Activated CD4-positive, alpha-beta T cell treated with anti-CD3 and anti-CD28 coated beads, Interleukin-2, amount 10 ng/mL, durations not matched to agents 24 days and 14 days (primary cell): ENCODE measurements at regions not wholly inside any gene's neighbourhood (a gene's known extent, or its start where the extent isn't known, plus 50 kb on each side); places are given as distances from the start of the nearest gene placed in this dataset.
"Not testable (repeated sequence)": the region's sequence is repeated elsewhere in the genome, so short reads cannot be mapped to it uniquely, and the experiment has no call there.

ENCODE experiments used
- DNase-seq: peaks from one replicate; pipeline ENCODE4 v3.0.0; 2022
- H3K27ac Mint-ChIP-seq: one replicate; pipeline ENCODE4 v1.8.0; 2022; ENCODE audit warnings: mild to moderate bottlenecking, mixed read lengths
- H3K27me3 Mint-ChIP-seq: one replicate; pipeline ENCODE4 v1.8.0; 2022; ENCODE audit warnings: mixed read lengths
- H3K36me3 Mint-ChIP-seq: one replicate; pipeline ENCODE4 v1.8.0; 2022; ENCODE audit warnings: low read depth, mild to moderate bottlenecking, mixed read lengths
- H3K4me1 Mint-ChIP-seq: one replicate; pipeline ENCODE4 v1.8.0; 2021; ENCODE audit warnings: mixed read lengths
- H3K4me3 Mint-ChIP-seq: one replicate; pipeline ENCODE4 v1.8.0; 2022; ENCODE audit warnings: mild to moderate bottlenecking, moderate library complexity, mixed read lengths
- H3K9me3 Mint-ChIP-seq: one replicate; pipeline ENCODE4 v1.8.0; 2021; ENCODE audit warnings: mixed read lengths
- intact Hi-C: fragments of 100-400 bp; cut with micrococcal nuclease; formaldehyde crosslinking; loops from one replicate; pipeline ENCODE4 v1.15.1; 2023

- H3K36me3 Mint-ChIP-seq: no peaks in the 10 kb centered on the region
- H3K4me1 Mint-ChIP-seq: no peaks in the 10 kb centered on the region
- DNase-seq: no peak
- H3K27ac Mint-ChIP-seq: no peak overlapping the region
- H3K9me3 Mint-ChIP-seq: no peaks in the 10 kb centered on the region
- intact Hi-C loops: no loop called here
- no peak overlapping the region for H3K4me3 Mint-ChIP-seq
- H3K27me3 Mint-ChIP-seq: peaks cover 7% of the 10 kb centered on the region
Observed at GRCh38 chr5:53160895-53161294, 51.3 kb upstream of the MOCS2 start.

GRCh38 chr5:53161876-53162275, 52.3 kb upstream of the MOCS2 start:
- H3K27ac Mint-ChIP-seq: no peak overlapping the region
- no peaks in the 10 kb centered on the region for H3K9me3 Mint-ChIP-seq
- no peaks in the 10 kb centered on the region for H3K36me3 Mint-ChIP-seq
- intact Hi-C loops: no loop called here
- DNase-seq: no peak
- no peaks in the 10 kb centered on the region for H3K4me1 Mint-ChIP-seq
- no peak overlapping the region for H3K4me3 Mint-ChIP-seq
- peaks cover 7% of the 10 kb centered on the region for H3K27me3 Mint-ChIP-seq

- H3K9me3 Mint-ChIP-seq: no peaks in the 10 kb centered on the region
- peaks cover 12% of the 10 kb centered on the region for H3K27me3 Mint-ChIP-seq
- DNase-seq: no peak
- no peaks in the 10 kb centered on the region for H3K36me3 Mint-ChIP-seq
- no peaks in the 10 kb centered on the region for H3K4me1 Mint-ChIP-seq
- H3K27ac Mint-ChIP-seq: no peak overlapping the region
- no peak overlapping the region for H3K4me3 Mint-ChIP-seq
- intact Hi-C loops: no loop called here
Observed at GRCh38 chr5:53164478-53165165, 55.1 kb upstream of the MOCS2 start.

GRCh38 chr5:53165431-53166182, 56.0 kb upstream of the MOCS2 start:
- intact Hi-C loops: no loop called here
- DNase-seq: no peak
- H3K4me3 Mint-ChIP-seq: no peak overlapping the region
- no peak overlapping the region for H3K27ac Mint-ChIP-seq
- H3K9me3 Mint-ChIP-seq: no peaks in the 10 kb centered on the region
- H3K27me3 Mint-ChIP-seq: peaks cover 12% of the 10 kb centered on the region
- H3K36me3 Mint-ChIP-seq: no peaks in the 10 kb centered on the region
- no peaks in the 10 kb centered on the region for H3K4me1 Mint-ChIP-seq

GRCh38 chr5:53166183-53166495, 56.6 kb upstream of the MOCS2 start:
- intact Hi-C loops: no loop called here
- no peak overlapping the region for H3K27ac Mint-ChIP-seq
- DNase-seq: no peak
- no peaks in the 10 kb centered on the region for H3K4me1 Mint-ChIP-seq
- H3K36me3 Mint-ChIP-seq: no peaks in the 10 kb centered on the region
- no peak overlapping the region for H3K4me3 Mint-ChIP-seq
- H3K9me3 Mint-ChIP-seq: no peaks in the 10 kb centered on the region
- H3K27me3 Mint-ChIP-seq: peaks cover 10% of the 10 kb centered on the region

- intact Hi-C loops: no loop called here
- Mint-ChIP-seq H3K4me1 (no peaks in the 10 kb centered on the region), H3K4me3 (no peak overlapping the region), H3K36me3 (no peaks in the 10 kb centered on the region), H3K9me3 (no peaks in the 10 kb centered on the region), H3K27me3 (peaks cover 11% of the 10 kb centered on the region), H3K27ac (no peak overlapping the region)
- no peak for DNase-seq
Observed at GRCh38 chr5:53167836-53168235, 58.3 kb upstream of the MOCS2 start.

GRCh38 chr5:53169933-53170332, 60.4 kb upstream of the MOCS2 start:
- no peaks in the 10 kb centered on the region for H3K9me3 Mint-ChIP-seq
- no peak overlapping the region for H3K27ac Mint-ChIP-seq
- H3K36me3 Mint-ChIP-seq: no peaks in the 10 kb centered on the region
- peaks cover 13% of the 10 kb centered on the region for H3K27me3 Mint-ChIP-seq
- H3K4me1 Mint-ChIP-seq: no peaks in the 10 kb centered on the region
- no peak for DNase-seq
- intact Hi-C loops: loop anchor here (2.0 kb wide), 1 partner anchor 1049 kb away; no protein-coding TSS in a partner anchor
- no peak overlapping the region for H3K4me3 Mint-ChIP-seq

GRCh38 chr5:53170746-53171349, 61.3 kb upstream of the MOCS2 start:
- H3K27me3 Mint-ChIP-seq: peaks cover 13% of the 10 kb centered on the region
- no peaks in the 10 kb centered on the region for H3K9me3 Mint-ChIP-seq
- no peaks in the 10 kb centered on the region for H3K4me1 Mint-ChIP-seq
- no peak overlapping the region for H3K27ac Mint-ChIP-seq
- intact Hi-C loops: loop anchor here (2.0 kb wide), 1 partner anchor 1048 kb away; no protein-coding TSS in a partner anchor
- no peak overlapping the region for H3K4me3 Mint-ChIP-seq
- no peak for DNase-seq
- no peaks in the 10 kb centered on the region for H3K36me3 Mint-ChIP-seq

GRCh38 chr5:53172073-53172472, 62.5 kb upstream of the MOCS2 start:
- H3K9me3 Mint-ChIP-seq, intact Hi-C loops: not testable (repeated sequence)

GRCh38 chr5:53172630-53173029, 63.1 kb upstream of the MOCS2 start:
- Mint-ChIP-seq H3K27ac (no peak overlapping the region), H3K36me3 (no peaks in the 10 kb centered on the region), H3K27me3 (peaks cover 19% of the 10 kb centered on the region), H3K4me1 (no peaks in the 10 kb centered on the region), H3K9me3 (no peaks in the 10 kb centered on the region), H3K4me3 (no peak overlapping the region)
- intact Hi-C loops: no loop called here
- DNase-seq: no peak

More at GRCh38 chr5:53172073-53172472, 62.5 kb upstream of the MOCS2 start:
- not testable (repeated sequence) for H3K27ac Mint-ChIP-seq, DNase-seq, H3K36me3 Mint-ChIP-seq, H3K4me3 Mint-ChIP-seq, H3K4me1 Mint-ChIP-seq
- H3K27me3 Mint-ChIP-seq: peaks cover 17% of the 10 kb centered on the region

- no peak for DNase-seq
- peaks cover 14% of the 10 kb centered on the region for H3K27me3 Mint-ChIP-seq
- H3K36me3 Mint-ChIP-seq: no peaks in the 10 kb centered on the region
- no peaks in the 10 kb centered on the region for H3K9me3 Mint-ChIP-seq
- intact Hi-C loops: no loop called here
- no peak overlapping the region for H3K27ac Mint-ChIP-seq
- no peaks in the 10 kb centered on the region for H3K4me1 Mint-ChIP-seq
- no peak overlapping the region for H3K4me3 Mint-ChIP-seq
Observed at GRCh38 chr5:53173083-53173482, 63.5 kb upstream of the MOCS2 start.

GRCh38 chr5:53178830-53179229, 69.3 kb upstream of the MOCS2 start:
- Mint-ChIP-seq H3K9me3 (no peaks in the 10 kb centered on the region), H3K27ac (no peak overlapping the region), H3K36me3 (no peaks in the 10 kb centered on the region), H3K4me1 (no peaks in the 10 kb centered on the region), H3K27me3 (peaks cover 13% of the 10 kb centered on the region), H3K4me3 (no peak overlapping the region)
- intact Hi-C loops: no loop called here
- no peak for DNase-seq

- H3K9me3 Mint-ChIP-seq: no peaks in the 10 kb centered on the region
- no peak overlapping the region for H3K27ac Mint-ChIP-seq
- intact Hi-C loops: no loop called here
- H3K36me3 Mint-ChIP-seq: no peaks in the 10 kb centered on the region
- H3K4me1 Mint-ChIP-seq: no peaks in the 10 kb centered on the region
- H3K4me3 Mint-ChIP-seq: no peak overlapping the region
- DNase-seq: no peak
- H3K27me3 Mint-ChIP-seq: peaks cover 11% of the 10 kb centered on the region
Observed at GRCh38 chr5:53179691-53180090, 70.1 kb upstream of the MOCS2 start.

- Mint-ChIP-seq H3K4me1 (no peaks in the 10 kb centered on the region), H3K36me3 (no peaks in the 10 kb centered on the region), H3K9me3 (peaks cover 4% of the 10 kb centered on the region), H3K27me3 (peaks cover 11% of the 10 kb centered on the region), H3K27ac (no peak overlapping the region), H3K4me3 (no peak overlapping the region)
- no peak for DNase-seq
- intact Hi-C loops: no loop called here
Observed at GRCh38 chr5:53180538-53180937, 71.0 kb upstream of the MOCS2 start.
